GM21390 (cell line): ENCODE measurements at regions not wholly inside any gene's neighbourhood (a gene's known extent, or its start where the extent isn't known, plus 50 kb on each side); places are given as distances from the start of the nearest gene placed in this dataset.

ENCODE experiments used
- ATAC-seq: cut with Tn5 transposase; IDR thresholded peaks from one replicate; pipeline ENCODE4 v1.9.1; 2021; ENCODE audit not compliant: unreplicated experiment

- ATAC-seq = no peak
These were observed 2134.7 kb downstream of the PCDH9 start for GRCh38 chr13:65095161-65096082.

GRCh38 chr13:65093357-65093756 lies 2136.8 kb downstream of the PCDH9 start:
- no peak for ATAC-seq

DNA sequence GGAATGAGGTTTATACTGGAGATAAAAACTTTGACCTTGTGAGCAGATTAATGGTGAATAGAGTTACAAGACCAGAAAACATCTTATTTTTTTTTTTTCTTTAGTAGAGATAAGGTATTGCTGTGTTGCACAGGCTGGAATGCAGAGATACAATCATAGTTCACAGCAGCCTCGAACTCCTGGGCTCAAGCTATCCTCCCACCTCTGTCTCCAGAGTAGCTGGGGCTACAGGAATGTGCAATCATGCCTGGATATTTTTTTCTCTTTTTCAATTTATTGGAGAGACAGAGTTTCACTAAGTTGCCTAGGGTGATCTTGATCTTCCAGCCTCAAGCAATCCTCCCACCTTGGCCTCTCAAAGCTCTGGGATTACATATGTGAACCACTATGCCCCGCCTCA lies 2139.1 kb downstream of the PCDH9 start:
- ATAC-seq = no peak

DNA sequence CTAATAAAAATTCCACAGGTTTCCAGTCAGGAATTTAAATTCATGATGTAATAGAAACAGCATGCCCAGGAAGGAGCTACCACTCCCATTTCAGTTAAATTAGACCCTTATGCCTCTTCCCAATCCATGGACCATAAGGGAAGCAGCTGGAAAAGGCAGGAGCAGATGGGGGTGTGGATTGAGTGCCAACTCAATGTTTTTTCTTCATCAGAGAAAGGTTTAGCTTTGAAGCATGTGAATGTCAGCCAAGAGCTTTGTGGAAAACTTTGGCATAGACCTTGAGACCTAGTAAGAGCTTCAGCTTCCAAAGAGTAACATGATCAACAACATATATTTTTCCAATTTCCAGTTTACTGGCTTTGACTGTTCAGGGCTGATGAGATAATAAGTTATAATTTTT lies 2139.9 kb downstream of the PCDH9 start:
- ATAC-seq = no peak

- no peak for ATAC-seq
These were observed 2141.2 kb downstream of the PCDH9 start for GRCh38 chr13:65088906-65089305.

DNA sequence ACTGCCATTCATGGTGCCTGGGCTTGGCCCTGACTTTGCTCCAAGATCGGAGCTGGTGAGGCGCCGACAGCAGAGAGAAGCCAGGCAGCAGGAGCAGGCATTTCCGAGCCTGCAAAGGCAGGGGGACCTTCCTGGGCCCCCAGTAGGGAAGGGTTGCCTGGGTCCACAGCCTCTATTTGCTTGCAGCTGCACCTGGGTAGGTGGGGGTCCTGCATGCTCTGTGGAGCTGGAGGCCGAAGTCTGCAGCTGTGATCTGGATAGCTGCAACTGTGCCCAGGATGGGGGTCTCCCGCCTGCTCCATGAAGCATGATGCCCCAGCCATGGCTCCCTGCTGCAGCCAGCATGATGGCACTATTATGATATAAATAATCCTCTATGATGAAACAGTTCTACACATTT lies 2144.2 kb downstream of the PCDH9 start:
- no peak for ATAC-seq

DNA sequence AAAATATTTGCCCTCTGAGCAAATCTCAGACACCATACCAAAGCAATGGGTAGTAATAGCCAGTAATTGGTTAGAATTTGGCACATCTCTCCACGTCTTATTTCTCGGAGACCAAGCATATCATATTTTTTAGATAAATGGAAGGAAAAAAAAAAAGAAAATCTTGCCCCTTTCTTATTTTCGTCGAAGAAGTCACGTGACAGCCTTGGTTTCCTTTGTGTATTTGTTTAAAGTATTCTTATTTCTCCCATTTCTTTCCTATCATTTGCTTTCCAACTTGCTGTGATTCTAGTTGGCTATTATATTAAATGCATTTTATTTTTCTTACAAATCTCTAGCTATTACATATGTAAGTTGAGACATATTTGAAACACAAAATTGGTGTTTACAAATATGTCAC lies 2155.9 kb downstream of the PCDH9 start:
- ATAC-seq = no peak

DNA sequence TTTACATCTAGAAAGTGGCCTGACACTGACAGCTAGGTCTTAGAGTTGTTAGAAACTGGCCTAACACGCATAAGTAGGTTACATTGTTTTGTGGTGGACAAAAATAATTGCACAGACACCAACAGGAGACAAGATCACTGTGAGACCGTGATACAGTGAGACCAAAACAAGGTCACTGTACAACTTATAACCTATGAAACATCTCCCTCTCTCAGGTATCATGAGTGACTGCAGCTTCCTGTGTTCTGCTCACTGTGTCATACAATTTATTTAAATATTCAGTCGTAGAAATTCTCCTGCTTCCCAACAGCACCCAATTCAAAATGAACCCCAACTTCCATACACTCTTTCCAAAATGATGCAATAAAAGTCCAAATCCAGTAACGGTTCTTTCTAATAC lies 2165.2 kb downstream of the PCDH9 start:
- no peak for ATAC-seq

DNA sequence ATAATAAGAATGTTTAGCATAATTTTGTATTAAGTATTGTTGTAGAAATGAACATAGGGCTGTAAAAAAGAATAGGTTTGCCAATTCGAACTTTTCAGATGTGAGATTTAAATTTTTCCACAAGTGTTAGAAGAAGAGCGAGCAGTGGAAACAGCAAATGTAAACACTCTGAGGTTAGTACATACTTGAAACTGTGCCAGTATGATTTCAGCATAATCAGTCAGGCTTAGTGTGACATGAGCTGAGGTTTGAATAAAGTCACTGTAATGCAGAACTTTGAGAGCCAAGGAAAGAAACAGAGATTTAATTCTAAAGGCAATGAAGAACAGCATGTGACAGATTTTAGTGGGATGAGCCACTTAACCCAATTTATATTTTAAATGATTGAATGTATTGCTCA lies 2166.4 kb downstream of the PCDH9 start:
- no peak for ATAC-seq

DNA sequence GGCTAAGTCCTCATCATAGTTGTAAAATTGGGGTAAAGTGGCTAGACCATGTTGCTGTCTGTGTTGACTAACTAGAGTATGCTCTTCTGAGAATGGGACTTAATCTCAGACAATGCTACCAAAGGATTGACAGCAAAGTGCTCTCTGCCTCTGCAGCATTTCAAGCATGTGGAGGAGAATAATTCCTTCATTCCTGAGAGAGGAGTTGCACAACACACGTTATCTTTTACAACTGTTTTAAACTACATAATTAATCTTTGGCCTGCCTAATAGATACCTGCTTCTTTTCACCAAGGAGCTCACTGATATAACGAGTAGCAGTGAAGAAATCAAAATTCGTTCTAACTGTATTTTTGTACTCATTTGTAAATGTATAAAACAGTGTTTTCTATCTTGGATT lies 2172.2 kb downstream of the PCDH9 start:
- no peak for ATAC-seq

GRCh38 chr13:65054277-65054676 lies 2175.9 kb downstream of the PCDH9 start:
- no peak for ATAC-seq

DNA sequence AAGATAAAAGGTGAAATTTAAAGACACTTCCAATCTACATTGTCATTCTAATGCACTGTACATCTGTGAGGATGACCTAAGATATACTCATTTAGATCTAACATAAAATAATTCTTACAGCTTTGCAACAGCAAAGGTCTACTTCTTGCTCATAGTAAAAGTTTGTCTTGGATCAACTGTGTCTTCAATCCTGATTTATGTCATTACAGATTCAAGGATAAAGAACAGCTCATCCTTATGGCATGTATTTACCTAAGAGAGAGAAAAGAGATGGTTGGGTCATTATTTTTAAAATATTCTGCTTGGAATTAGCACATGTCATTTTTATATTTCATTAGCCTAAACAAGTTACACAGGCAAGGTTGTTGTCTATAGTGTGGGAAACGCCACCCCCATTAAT lies 2193.1 kb downstream of the PCDH9 start:
- ATAC-seq = no peak

DNA sequence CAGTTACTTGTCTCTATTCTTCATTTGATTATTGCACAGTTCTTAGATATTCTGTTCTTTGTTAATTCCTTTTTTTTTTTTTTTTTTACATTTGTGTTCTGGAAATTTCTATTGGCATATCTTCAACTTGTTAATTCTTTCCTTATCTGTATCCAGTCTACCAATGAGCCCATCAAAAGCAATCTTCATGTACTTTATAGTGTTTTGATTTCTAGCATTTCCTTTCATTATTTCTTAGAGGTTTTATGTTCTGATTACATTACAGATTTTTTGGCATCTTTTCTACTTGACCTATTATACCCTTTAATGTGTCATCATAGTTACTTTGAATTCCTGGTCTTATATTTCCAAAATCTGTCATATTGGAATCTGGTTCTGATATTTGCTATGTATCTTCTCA lies 2194.8 kb downstream of the PCDH9 start:
- ATAC-seq = no peak

DNA sequence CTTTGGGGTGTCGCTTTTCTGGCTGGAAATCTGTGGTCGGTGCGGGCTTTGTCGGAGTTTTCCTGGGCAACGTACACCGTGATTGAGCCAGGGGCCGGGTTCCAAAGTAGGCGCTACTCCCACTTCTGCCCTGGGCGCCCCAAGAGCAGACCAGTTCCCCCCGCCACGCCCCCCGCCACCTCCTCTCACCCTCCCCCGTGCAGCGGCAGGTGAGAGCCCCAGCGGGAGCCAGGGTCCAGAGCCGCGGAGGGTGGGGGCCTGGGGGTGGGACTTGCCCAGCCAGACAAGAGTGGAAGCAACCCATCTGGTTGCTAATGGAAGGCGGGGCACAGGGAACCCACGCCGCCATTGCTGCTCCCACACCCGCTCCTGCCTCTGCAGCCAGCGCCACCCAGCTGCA lies 2195.9 kb downstream of the PCDH9 start:
- ATAC-seq = no peak

GRCh38 chr13:65032825-65033224 lies 2197.3 kb downstream of the PCDH9 start:
- ATAC-seq = no peak

- no peak for ATAC-seq
These were observed 2202.0 kb downstream of the PCDH9 start for GRCh38 chr13:65028101-65028500.

DNA sequence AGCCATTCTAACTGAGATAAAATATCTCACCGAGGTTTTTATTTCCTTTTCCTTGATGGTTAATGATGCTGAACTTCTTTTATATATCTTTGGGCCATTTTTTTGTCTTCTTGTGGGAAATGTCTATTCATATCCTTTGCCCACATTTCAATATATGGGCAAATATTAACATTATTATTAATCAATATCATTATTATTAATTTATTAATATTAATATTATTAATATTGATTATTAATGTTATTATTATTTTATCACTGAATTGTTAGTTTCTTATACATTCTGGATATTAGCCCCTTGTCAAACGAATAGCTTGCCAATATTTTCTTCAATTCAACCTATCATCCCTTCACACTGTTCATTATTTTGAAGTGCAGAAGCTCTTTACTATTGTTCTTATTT lies 2203.6 kb downstream of the PCDH9 start:
- ATAC-seq = no peak

DNA sequence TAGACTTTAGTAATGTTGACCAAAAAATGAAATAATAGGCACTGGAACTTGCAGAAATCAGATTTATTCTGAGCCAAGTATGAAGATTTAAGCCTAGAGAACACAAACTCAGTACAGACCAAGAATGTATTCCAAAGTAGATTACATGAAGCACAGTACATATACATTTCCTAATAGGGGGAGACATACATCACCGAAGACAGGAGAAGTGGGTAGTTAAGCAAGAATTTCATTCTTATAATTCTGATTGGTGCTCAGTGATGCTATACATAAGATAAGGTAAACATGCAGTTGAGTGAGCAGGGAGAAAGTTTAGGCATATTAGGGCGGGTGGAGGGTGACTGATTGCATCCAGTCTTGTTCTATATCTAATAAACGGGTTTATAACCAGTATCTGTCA lies 2218.8 kb downstream of the PCDH9 start:
- ATAC-seq = no peak

DNA sequence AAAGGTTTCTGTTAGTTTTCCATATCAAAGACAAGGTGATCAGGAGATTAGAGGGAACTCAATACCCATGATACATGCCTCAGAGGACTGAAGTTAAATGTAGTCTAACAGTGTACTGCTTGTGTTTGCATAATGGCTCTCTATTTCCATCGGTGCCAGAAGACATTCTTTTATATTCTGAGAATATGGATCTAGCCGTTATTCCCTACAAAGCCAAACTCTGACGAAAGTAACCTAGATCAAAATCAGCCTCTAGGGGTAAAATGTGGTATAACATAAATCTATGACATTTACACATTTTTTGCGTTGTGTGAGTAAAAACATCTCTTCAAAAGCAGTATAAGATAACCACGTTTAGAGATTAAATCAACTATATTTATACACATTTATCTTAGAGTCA lies 2232.7 kb downstream of the PCDH9 start:
- no peak for ATAC-seq

GRCh38 chr13:64993514-64994164 lies 2236.5 kb downstream of the PCDH9 start:
- no peak for ATAC-seq

- no peak for ATAC-seq
These were observed 2237.8 kb downstream of the PCDH9 start for GRCh38 chr13:64992314-64992713.

GRCh38 chr13:64985075-64985474 lies 2245.1 kb downstream of the PCDH9 start:
- ATAC-seq = no peak

DNA sequence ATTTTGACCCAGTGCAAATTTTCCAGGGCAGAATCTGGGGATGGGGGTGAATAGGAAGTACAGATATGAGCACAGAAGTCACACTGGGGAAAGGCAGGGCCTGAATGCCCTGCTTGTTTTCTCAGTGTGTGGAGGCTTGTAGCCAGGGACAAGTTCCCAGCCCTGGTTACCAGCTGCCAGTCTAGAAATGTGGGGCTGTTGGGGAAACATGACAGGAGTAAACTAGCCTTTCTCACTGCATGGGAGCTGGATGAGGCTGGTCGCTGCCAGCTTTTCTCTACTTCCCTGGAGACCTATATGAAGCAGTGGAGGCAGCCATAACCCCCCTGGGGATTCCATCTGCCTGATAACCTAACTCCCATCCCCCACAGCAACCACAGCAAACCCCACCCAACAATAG lies 2267.7 kb downstream of the PCDH9 start:
- ATAC-seq = no peak
